Right lobe of liver (tissue), 6 donors: ENCODE measurements at regions not wholly inside any gene's neighbourhood (a gene's known extent, or its start where the extent isn't known, plus 50 kb on each side); places are given as distances from the start of the nearest gene placed in this dataset.
A peak's percentile ranks its signal among the peaks of the same experiment; 100 is the strongest.
"Not testable (repeated sequence)": the region's sequence is repeated elsewhere in the genome, so short reads cannot be mapped to it uniquely, and the experiment has no call there.

Experiments
- ATAC-seq, 4 donors: fragments of 200-7000 bp; cut with Tn5 transposase; one replicate each; pipeline ENCODE4 v1.9.1; 2020; ENCODE audit warnings: mild to moderate bottlenecking in 4 of 4, moderate library complexity in 4 of 4
- DNase-seq, 3 donors: peaks; one replicate each; pipeline ENCODE4 v3.0.0-alpha.2; 2020
- H3K27ac ChIP-seq, 3 donors: fragments of 200-600 bp; one replicate each; pipeline ENCODE4 v1.8.0; 2022
- H3K27me3 ChIP-seq, 2 donors: fragments of 200-600 bp; one replicate each; pipeline ENCODE4 v1.8.0; 2022
- H3K36me3 ChIP-seq, 4 donors: fragments of 200-600 bp; sonication (generic) in 1 of 4; one replicate each; pipeline versions ENCODE4 v1.5.1 to v1.8.0; 2017 to 2022; ENCODE audit warnings: control low read depth in 1 of 4
- H3K4me1 ChIP-seq, 4 donors: fragments of 200-600 bp; sonication (generic) in 1 of 4; one replicate each; pipeline versions ENCODE4 v1.5.1 to v1.8.0; 2017 to 2022; ENCODE audit warnings: control low read depth in 1 of 4
- H3K4me3 ChIP-seq, 3 donors: fragments of 200-600 bp; one replicate each; pipeline ENCODE4 v1.8.0; 2022
- H3K9me3 ChIP-seq, 4 donors: fragments of 200-600 bp; sonication (generic) in 1 of 4; one replicate each; pipeline versions ENCODE4 v1.5.1 to v1.8.0; 2017 to 2022; ENCODE audit warnings: control low read depth in 1 of 4
- CTCF ChIP-seq, 4 donors: fragments of 200-600 bp in 3 of 4; fragments of 450-650 bp in 1 of 4; IDR thresholded peaks; one replicate each; pipeline versions ENCODE4 v1.5.1 to v1.8.0; 2016 to 2022; ENCODE audit warnings: antibody characterized with exemption in 4 of 4, mild to moderate bottlenecking in 2 of 4
- POLR2A ChIP-seq: fragments of 450-650 bp; IDR thresholded peaks from one replicate; pipeline ENCODE4 v1.6.1; 2017; ENCODE audit warnings: antibody characterized with exemption, mild to moderate bottlenecking
- WGBS: methylation state at CpG from one replicate; pipeline ENCODE4 v1.1.6; 2018; ENCODE audit warnings: low coverage, low lambda C conversion rate; ENCODE audit not compliant: insufficient coverage; ENCODE audit errors: missing lambda C conversion rate; 5-methylcytosine and 5-hydroxymethylcytosine counted together
- intact Hi-C, 2 donors: fragments of 100-400 bp; cut with DNase I; formaldehyde crosslinking; loops; one replicate each; pipeline versions ENCODE4 v1.11.2 to v1.14.1; 2022
- donor health status: DM: no; HTN: yes; CAD: no.
- donor health status: DM: no; HTN: no; CAD: no.
- donor health status: DM: no; HTN: no; CAD: no.
- donor health status: DM: no; HTN: yes; CAD: no.
- donor health status: DM: no; HTN: yes; CAD: no.

DNA sequence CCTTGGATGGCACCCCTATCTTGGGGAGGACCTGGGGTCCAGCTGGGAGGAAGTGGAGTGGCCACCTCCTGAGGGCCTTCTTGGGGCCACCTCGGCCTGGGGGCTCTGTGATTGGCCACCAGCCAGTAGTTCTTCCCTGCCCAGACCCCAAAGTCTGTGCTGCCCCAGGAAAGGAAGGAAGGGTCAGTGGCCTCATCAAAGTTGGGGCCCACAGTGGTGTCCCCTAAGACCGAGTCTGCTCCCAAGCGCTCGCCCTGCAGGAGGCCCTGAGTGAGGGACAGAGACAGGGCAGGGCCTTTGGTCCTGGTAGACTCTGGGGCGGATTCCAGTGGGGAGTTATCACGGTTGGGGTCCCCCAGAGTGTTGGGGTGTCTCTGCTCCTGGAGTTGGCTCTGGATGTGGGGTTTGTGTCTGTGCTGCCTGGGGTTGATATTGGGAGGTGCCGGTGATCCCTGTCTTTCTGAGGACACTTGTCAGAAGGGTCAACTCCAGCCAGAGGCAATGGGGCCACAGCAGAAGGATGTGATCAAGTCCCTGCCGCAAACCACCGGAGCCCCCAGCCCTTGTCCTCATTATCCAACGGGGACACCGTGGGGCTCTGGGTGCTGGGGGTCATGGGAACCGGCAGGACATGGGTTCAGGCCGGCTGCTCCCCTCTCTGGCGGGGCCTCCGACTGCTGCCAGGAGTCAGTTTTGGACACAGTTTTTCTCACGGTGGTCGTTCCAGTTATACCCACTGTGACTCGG is 364.3 kb downstream of the TMEM121 start:
- DNase-seq, result peak; percentile 11 to 40 (median 37)
- H3K4me1 ChIP-seq, result no peaks in the 10 kb centered on the region
- TF ChIP-seq CTCF (IDR thresholded peaks at IDR 0.05), result no peak
- TF ChIP-seq POLR2A, result no peak
- H3K36me3 ChIP-seq, result no peaks in the 10 kb centered on the region
- no peaks in the 10 kb centered on the region for H3K9me3 ChIP-seq
- H3K4me3 ChIP-seq, result no peak overlapping the region
- H3K27ac ChIP-seq, result no peak overlapping the region
- H3K27me3 ChIP-seq, result no peaks in the 10 kb centered on the region
- WGBS, result 60% methylated on average over 1 of the region's 18 CpGs
- ATAC-seq, result no peak
- intact Hi-C loops, result no loop called here

DNA sequence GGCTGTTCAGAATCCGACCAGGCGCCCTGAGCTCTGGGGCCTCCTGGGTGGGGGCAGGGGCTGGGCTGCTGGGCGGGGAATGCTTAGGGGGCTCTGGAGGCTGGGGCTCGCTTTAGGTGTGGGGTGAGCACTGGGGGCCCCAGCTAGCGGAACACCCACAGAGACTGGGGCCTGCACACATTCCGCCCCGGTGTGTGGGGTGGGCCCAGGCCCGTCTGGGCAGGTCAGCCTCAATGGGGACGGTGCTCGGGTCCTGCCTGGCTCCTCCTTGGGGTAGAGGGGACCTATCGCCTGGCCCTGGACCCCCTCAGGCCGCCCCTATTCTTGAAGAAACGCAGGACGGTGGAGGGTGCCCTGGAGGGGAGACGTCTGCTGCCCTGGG is 364.8 kb downstream of the TMEM121 start:
- no peaks in the 10 kb centered on the region for H3K36me3 ChIP-seq
- no peak overlapping the region for H3K27ac ChIP-seq
- H3K4me1 ChIP-seq, result no peaks in the 10 kb centered on the region
- TF ChIP-seq POLR2A (no peak), CTCF (IDR thresholded peaks at IDR 0.05) (no peak)
- ATAC-seq, result no peak
- WGBS, result no CpG with 5 or more reads among the region's 15 CpGs
- H3K27me3 ChIP-seq, result no peaks in the 10 kb centered on the region
- no peak overlapping the region for H3K4me3 ChIP-seq
- H3K9me3 ChIP-seq, result no peaks in the 10 kb centered on the region
- intact Hi-C loops, result no loop called here
- DNase-seq, result peak in 1 of 3 donors; percentile 49

GRCh38 chr14:105891631-105892452 is 365.5 kb downstream of the TMEM121 start:
- no peak for TF ChIP-seq POLR2A
- no peak for TF ChIP-seq CTCF (IDR thresholded peaks at IDR 0.05)
- no peaks in the 10 kb centered on the region for H3K9me3 ChIP-seq
- ATAC-seq (no peak), DNase-seq (peak in 2 of 3 donors; percentile 34 to 37)
- intact Hi-C loops, result no loop called here
- H3K36me3 ChIP-seq, result no peaks in the 10 kb centered on the region
- 27% methylated on average over 5 of the region's 18 CpGs for WGBS
- no peaks in the 10 kb centered on the region for H3K27me3 ChIP-seq
- no peaks in the 10 kb centered on the region for H3K4me1 ChIP-seq
- no peak overlapping the region for H3K4me3 ChIP-seq
- no peak overlapping the region for H3K27ac ChIP-seq

DNA sequence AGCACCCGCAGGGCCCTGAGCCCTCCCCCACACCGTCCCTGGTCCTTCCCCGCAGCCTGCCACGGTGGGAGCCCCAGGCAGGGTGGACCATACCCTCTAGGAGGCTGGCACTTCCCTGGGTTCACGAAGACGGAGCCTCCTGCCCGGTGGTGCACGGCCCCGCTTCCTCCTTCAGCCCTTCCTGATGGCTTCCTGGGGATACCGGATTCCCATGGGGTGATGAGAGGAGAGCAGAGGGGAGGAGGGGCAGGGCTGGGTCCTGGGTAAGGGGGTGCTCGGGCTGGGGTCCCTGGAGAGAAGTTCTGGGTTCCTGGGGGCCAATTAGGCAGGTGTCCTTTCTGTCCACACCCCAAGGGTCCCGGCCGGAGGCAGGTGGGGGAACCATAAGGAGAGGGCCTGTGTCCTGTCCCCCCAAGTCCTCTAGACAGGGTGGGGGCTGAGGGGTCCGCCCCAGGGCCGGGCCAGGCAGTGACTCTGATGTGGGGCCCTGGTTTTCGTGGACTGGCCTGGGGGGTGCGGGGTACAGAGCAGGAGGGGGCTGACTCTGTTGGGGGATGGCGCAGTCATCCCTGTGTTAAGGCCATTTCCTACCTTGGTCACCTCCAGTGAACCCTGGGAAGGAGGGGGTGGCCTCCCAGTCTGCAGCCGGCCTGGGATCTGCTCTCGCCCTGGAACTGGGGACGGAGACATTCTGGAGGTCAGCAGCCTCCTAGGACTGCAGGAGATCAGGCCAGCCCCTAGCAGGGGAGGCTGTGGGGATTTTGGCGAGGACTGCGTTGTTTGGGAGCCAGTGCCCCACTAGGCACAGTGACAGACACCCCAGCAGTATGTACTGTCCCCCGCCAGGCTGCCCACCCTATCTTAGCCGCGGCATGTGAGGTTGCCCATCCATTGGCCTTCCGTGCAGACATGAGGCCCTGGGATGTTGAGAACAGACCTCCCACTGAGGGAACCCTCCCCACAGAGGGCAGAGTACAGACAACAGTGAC is 366.4 kb downstream of the TMEM121 start:
- intact Hi-C loops, ATAC-seq, H3K4me1 ChIP-seq, H3K27me3 ChIP-seq, H3K27ac ChIP-seq, H3K36me3 ChIP-seq, H3K4me3 ChIP-seq, H3K9me3 ChIP-seq: not testable (repeated sequence)
- 33% methylated on average over 8 of the region's 27 CpGs for WGBS
- DNase-seq, result peak in 2 of 3 donors; percentile 26 to 39

DNA sequence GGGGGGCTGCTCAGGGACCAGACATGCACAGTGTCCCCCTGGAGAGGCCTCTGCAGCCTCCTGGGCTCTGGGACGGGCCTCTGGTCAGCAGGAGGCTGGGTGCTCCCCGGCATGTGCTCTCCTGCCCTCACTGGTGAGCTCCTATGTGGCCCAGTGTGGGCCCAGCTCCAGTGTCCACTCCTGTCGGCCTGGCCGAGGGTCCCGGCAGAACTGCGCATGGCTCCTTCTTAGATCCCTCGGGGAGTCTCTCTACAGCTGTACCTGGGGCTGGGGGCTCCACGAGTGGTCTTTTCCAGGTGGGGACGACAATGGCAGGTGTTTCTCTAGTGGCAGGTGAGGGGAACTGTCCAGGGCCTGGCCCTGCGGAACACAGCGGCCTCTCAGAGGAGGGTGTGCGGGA is 367.3 kb downstream of the TMEM121 start:
- H3K9me3 ChIP-seq, H3K4me3 ChIP-seq, H3K4me1 ChIP-seq, intact Hi-C loops, ATAC-seq, H3K36me3 ChIP-seq, H3K27me3 ChIP-seq, H3K27ac ChIP-seq: not testable (repeated sequence)
- no CpG with 5 or more reads among the region's 12 CpGs for WGBS
- peak in 1 of 3 donors; percentile 35 for DNase-seq
